Kidney tubule cell (primary cell): ENCODE measurements at regions not wholly inside any gene's neighbourhood (a gene's known extent, or its start where the extent isn't known, plus 50 kb on each side); places are given as distances from the start of the nearest gene placed in this dataset.
"Not testable (repeated sequence)": the region's sequence is repeated elsewhere in the genome, so short reads cannot be mapped to it uniquely, and the experiment has no call there.

Experiments
- DNase-seq: peaks from one replicate; pipeline ENCODE4 v3.0.0-alpha.2; 2018; ENCODE audit warnings: low spot score

DNA sequence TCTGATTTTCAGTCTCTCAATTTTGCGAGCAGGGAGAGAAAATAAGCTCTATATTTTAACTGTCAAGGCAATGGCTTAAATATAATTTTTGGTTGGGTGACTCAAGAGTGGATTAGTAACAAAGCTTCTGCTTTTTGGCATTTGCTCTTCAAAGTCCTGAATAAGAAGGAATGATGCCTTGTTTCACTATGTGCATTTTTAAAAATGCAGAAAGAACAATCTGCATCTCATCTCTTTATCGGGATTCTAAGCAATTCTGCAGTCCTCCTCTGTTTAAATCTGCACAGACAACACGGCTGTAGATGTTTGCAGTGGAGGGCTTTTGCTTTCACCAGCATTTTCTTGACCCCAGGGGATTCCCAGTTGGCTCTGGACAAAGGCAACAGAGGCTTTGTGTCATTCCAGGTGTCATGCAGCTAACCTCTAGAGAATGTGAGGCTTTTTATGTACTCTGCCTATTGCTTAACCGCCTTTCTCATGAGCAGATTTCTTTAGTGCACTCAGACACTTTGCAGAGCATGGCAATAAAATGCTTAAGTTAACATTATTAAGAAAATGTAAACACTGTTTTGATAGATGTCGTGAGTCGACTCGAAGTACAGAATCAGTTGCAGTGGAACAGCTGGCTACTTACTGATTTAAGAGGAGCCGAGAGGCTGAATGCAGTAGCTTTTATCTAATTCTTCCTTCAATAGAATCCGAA is 783.2 kb upstream of the NEGR1 start:
- no peak for DNase-seq

GRCh38 chr1:73056826-73057225 is 774.5 kb upstream of the NEGR1 start:
- DNase-seq, result peak; percentile 1

DNA sequence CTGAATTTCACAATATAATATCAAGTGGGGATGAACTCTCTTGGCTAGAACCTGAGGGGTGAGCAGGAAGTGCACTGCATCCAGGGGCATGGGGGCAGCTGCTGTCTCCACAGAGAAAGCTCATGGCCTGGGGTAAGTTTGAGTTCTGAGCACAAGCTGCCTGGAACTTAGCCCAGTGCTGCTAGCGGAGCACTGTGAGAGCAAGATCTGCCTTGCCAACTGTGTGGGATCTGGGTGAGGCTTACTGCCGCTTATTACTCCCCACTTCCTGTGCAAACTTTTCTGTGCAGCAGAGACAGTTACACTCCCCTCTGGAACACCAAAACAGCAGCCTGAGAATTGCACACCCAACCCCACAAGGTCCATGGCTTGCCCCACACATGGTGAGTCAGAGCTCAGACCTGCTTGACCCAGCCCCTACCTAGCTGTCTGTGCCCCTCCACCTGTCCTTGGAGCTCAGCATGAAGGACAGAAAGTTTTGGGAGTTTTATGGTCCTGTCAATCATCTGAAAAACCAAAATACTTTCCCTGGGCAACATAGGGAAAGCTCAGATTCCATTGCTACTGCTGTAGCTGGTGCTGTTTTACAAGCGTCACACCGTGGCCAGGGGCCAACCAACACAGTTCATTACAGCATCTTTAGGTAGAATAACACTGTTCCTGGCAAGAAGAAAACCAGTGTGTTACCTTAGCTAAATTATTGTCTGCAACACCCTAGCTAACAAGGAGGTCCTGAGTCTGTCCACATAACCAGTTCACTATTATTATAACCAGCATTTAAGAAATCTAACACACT is 762.1 kb upstream of the NEGR1 start:
- no peak for DNase-seq

DNA sequence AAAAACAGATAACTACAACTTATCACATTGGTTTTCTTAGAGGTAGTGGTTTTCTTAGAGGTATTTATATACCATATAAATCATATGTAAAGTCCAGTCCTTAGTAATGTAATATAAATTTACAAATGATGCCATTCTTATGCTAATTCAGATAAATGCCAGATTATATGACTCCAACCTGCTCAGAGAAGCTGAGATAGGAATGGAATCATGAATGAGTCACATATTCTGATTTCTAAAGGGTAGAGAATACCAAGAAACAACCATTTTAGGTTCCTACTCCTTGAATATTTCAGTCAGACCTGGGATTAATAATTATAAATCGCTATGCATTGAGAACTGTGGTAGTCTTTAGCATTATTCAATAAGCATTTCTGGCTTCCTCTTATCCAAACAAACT is 760.1 kb upstream of the NEGR1 start:
- no peak for DNase-seq

- DNase-seq, result peak; percentile 1
Observed at GRCh38 chr1:73040811-73041210, 758.5 kb upstream of the NEGR1 start.

DNA sequence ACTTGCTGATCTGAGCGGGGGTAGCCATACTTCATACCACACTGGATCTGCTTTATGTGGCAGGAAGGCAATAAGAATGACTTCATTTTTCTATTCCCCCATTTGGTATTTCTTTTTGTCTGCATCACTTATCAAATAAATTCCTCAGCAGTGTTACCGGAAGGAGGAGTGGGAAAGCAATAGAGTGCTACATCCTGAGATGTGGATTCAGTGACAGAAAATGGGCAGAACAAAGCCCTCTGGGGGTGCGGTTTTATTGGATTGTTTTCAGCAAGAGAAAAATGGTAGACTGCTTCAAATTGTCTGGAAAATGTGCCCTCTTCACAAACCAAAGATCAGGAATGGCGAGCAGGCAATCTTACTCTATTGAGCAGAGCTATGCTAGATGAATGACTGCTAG is 751.9 kb upstream of the NEGR1 start:
- no peak for DNase-seq

DNA sequence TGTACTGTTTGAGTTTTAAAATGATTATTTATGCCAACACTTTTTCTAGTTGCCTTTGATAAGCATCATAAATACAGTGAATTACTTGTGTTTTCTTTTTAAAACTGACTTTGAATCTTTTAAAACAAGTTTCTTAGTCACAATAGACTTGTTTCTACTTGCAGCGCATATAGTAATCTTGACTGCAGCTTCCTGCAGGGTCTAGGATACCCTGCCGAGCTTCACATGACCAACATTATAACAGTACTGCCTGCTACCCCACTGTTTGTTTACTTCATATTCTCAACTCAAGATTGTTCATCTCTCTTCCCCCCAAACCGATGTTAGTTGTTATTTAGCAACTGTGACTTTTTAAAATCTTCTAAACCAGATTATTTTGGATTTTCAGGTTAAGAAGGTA is 751.3 kb upstream of the NEGR1 start:
- no peak for DNase-seq

- no peak for DNase-seq
Observed at GRCh38 chr1:73029571-73029970, 747.2 kb upstream of the NEGR1 start.

DNA sequence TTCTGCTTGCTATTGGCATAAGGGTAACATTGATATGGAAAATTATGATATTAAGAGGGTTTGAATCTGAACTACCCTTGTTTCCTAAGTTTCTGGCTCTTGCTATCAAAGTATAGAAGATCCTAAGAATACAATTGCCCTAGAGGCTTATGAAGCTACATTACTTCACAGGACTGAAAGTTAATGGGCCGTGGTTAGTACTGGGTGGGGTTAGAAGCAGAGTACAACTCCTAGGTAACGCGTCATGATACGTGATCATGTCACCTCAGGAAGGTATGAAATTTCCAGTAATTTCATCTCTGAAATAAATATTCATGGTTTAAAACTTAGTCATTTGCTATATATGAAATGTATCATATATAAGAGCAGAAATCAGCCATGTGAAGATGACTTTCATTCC is 743.8 kb upstream of the NEGR1 start:
- peak; percentile 6 for DNase-seq

DNA sequence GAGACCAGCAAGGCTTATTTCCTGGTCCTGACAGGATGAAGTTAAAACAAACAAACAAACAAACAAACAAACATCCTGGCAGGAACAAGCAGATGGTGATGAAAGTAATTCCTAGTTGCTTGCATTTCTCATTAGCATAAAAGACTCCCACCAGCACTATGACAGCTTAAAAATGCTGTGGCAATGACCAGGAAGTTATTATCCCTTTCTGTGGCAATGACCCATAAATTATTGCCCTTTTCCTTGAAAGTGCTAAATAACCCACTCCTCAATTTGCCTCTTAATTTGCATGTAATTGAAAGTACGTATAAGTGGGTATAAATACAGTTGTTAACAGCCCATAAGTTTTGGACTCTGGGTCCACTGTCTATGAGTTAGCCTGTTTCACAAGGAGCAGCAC is 727.6 kb upstream of the NEGR1 start:
- no peak for DNase-seq

GRCh38 chr1:73009311-73009710 is 727.0 kb upstream of the NEGR1 start:
- DNase-seq, result no peak

- DNase-seq, result no peak
Observed at GRCh38 chr1:72997624-72998023, 715.3 kb upstream of the NEGR1 start.

- no peak for DNase-seq
Observed at GRCh38 chr1:72997041-72997440, 714.7 kb upstream of the NEGR1 start.

- DNase-seq, result not testable (repeated sequence)
Observed at GRCh38 chr1:72987871-72988270, 705.5 kb upstream of the NEGR1 start.

DNA sequence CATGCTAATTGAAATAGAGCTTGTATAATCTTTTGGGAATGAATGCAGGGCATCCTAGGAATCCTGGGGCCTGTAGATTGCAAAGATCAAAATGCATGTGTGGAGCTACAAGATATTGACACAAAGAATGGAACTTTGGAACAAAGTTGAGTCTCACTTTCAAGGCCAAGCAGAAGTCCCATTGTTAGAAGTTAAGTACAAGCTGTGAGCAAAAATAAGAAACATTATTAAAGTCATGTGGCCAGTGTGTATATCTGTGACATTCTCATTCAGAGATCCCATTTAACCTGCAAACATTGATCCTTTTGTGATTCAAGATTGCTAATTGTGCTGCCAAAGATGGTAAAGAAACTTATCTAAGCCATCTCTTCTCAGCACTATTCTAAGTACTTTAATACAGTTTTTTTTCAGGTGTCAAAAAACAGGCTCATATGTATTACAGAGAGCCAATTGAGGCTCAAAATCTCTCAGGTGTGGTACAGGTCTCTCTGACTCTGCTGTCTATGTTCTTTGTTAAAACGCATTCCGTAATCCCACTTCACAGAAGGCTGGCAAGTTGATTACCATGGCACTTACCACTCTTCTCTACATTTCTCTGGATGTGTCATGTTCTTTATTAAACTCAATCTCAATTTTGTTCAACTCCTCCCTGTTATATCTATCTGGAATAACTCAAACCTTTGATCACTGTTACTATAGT is 704.4 kb upstream of the NEGR1 start:
- no peak for DNase-seq

- not testable (repeated sequence) for DNase-seq
Observed at GRCh38 chr1:72985024-72985423, 702.7 kb upstream of the NEGR1 start.

DNA sequence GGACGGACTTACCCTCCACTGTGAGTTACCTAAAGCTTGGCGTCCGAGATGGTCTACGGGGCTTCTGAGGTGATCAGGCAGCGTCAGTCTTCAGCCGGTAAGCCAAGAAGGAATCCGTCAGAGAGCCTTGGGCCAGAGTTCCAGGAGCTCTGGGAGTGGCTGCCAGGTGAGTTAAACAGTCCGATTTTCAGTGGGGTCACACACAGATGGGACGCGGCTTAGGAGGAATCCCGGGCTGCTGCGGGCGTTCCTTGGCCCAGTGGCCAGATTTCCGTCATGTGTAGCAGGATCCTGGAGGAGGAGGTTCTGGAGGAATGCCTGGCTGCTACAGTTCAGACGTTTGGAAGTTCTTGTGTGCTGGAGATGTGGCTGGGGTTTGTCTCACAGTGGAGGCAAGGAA is 700.7 kb upstream of the NEGR1 start:
- DNase-seq, result not testable (repeated sequence)

DNA sequence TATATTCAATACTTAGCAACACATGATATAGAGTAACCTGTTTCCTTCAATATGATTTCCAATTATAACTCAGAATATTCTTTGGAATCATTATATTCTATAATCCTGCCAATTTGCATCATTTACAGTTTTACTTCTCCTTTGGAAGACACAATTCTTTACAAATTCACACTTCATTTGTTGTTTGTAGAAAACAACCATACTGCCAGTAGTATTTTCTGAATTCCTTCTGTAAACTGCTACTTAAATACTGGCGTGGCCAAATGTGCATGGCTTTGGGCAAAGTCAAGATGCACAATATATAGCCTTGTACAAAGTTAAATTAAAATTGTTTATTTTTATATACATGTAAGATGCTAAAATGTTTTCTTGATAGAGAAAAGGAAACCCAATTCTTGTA is 687.1 kb upstream of the NEGR1 start:
- no peak for DNase-seq

DNA sequence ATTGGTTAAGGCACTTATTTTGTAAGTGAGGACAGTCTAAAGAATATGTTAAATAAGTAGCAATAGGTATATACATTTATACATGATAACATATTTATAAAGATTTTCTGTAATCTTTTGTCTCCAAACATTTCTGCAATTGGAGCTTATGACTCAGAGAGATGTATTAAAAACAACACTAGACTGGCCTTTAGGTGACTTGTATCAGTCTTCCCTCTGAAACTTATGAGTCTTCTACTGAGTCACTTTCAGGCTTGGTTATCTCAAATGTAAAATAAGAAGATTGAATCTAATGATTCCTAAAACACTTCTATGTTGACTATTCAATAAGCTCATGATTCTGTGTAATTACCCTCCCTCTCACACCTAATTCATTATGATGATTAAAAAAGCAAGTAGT is 672.6 kb upstream of the NEGR1 start:
- no peak for DNase-seq

- DNase-seq, result not testable (repeated sequence)
Observed at GRCh38 chr1:72950900-72951299, 668.6 kb upstream of the NEGR1 start.

DNA sequence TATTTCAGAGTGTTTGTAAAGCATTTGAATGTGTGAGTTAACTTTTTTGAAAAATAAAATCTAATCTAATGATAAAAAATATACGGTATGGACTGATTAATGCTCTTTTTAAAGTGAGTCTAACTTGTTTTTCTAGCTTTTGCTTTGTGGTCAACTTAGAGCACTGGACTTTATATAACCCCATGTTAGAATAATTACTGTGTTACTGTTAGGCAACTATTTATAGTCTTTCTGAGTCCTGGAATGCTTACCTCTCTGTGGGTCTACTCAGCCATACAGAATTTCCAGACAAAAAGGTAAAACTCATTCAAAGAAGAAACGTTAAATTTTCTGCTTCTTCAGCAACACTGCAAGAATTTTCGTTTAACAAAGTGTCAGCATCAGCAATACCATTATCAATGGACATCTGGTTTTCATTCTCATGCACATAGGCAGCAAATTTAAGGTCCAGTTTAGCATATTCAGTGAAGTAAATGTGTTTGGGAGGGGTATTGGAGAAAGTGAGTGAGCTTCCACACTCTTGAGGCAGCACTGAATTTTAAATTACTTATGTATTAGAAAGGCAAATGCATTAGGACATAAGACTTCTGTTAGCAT is 664.7 kb upstream of the NEGR1 start:
- no peak for DNase-seq

DNA sequence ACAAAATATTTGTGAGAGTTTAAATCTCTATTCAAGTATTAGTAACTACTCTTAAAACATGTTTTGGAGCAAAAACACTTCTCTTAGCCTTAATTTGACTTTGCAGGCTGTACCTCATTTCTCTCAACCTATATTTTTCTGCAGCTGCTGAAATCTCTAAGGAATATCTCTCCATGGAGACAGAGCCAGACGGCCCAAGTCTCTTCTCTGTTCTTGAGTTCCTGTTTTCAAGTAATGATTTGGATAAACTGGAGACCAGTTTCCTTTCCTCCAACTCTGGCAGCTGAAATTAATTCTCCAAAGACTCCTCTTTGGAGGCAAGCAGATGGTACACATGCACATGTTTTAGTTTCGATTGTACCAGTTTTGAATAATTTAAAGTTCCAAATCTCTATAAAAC is 659.7 kb upstream of the NEGR1 start:
- no peak for DNase-seq

DNA sequence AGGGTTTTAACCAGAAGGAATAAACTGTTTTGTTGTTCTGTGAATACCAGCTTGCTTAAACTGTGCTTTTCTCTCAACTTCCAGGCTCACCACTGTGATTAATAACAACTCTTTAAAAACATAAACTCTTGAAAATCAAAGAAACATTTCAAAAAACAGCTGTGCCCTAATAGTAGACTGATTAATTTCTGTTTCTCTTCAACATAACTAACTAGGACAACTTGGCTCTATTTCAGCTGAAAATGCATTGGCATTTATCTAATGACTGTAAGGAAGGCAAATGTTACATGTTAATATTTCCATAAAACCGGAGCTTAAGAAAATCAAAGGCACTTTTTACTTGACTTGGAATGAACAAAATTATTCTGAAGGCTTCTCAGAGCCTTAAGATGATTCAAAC is 656.1 kb upstream of the NEGR1 start:
- no peak for DNase-seq
